SIG-M5 treated with dmso at 0.1 percent for 504 hours (cell line): ENCODE measurements at regions not wholly inside any gene's neighbourhood (a gene's known extent, or its start where the extent isn't known, plus 50 kb on each side); places are given as distances from the start of the nearest gene placed in this dataset.
A peak's percentile ranks its signal among the peaks of the same experiment; 100 is the strongest.

Source experiments
- DNase-seq: peaks from one replicate; lab custom pipeline; 2025; ENCODE audit not compliant: unreplicated experiment; lab: John Stamatoyannopoulos, UW

- DNase-seq = no peak
Observed at GRCh38 chr4:28536124-28536523, 1675.5 kb downstream of the STIM2 start.

GRCh38 chr4:28545986-28546385 lies 1685.3 kb downstream of the STIM2 start:
- no peak for DNase-seq

GRCh38 chr4:28548136-28548535 lies 1687.5 kb downstream of the STIM2 start:
- no peak for DNase-seq

- DNase-seq = no peak
Observed at GRCh38 chr4:28548594-28548993, 1688.0 kb downstream of the STIM2 start.

DNA sequence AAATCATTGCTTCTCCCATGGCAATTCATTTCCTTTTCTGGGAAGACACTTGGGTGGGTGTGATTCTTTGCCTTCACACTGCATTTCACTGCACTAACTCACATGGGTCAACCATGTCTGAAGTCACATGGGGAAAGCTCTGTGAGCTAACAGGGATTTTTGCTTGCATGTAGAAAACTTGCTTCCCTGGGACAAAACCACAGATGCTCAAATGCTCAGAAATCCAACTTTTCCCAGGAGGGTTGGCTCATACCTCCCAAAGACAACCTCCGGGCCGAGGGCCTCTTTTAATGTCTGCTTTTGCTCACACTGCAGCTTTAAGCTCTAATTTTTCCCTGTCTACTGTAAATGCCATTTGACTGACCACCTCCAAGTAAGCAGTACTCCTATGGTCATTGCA lies 1695.2 kb downstream of the STIM2 start:
- DNase-seq = no peak

- peak; percentile 24 for DNase-seq
Observed at GRCh38 chr4:28557755-28558154, 1697.1 kb downstream of the STIM2 start.

- no peak for DNase-seq
Observed at GRCh38 chr4:28558895-28559294, 1698.3 kb downstream of the STIM2 start.

DNA sequence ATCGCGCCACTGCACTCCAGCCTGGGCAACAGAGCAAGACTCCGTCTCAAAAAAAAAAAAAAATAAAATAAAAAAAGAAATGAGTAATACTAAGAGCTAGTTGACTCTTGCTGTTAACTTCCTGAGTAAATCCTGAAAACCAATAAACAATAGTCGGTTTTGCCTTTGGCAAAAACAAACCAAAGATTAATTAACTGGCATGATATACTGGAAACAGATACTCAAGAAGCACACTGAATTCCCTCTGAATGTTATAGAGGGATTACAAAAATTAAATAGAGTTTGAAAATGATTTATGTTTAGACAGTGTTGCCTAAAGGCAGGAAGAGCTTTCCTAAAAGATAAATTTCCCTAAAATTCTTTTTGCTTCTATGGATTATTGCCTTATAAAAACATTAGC lies 1702.3 kb downstream of the STIM2 start:
- no peak for DNase-seq

DNA sequence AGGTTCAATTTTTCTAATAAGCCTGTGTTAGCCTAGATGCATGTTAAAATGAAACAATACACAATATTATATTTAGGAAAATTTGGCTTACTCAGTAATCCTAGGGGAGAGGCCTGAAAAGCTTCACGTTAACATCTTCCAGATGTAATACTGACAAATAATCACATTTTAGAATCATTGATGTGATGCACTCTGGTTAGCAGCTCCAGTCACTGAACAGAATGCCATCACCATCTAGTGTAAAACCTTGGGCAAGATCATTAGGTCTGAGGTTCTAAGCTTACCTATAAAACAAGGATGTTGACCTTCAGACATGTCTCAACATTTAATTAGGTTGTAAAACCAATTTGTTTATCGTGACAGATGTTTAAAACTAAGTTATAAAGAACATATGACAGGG lies 1704.8 kb downstream of the STIM2 start:
- DNase-seq = no peak

- no peak for DNase-seq
Observed at GRCh38 chr4:28600958-28601357, 1740.3 kb downstream of the STIM2 start.

DNA sequence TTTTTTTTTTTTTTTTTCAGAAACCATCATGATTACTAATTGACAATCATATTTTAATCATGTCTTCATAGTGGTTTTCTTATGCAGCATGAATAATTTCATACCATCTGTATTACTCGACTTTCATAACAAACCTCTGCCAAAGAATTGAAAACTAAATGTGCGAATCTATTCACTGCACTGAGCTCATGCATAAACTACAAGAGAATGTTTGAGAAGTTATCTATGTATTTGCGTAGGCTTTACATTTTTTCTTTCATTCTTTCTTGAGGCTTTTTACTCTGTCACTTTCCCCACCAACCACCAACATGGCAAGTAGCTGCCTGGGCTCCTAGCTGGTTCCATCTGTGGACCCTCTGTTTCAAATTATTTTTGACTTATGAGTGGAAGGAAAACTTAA lies 1761.0 kb downstream of the STIM2 start:
- DNase-seq = no peak

DNA sequence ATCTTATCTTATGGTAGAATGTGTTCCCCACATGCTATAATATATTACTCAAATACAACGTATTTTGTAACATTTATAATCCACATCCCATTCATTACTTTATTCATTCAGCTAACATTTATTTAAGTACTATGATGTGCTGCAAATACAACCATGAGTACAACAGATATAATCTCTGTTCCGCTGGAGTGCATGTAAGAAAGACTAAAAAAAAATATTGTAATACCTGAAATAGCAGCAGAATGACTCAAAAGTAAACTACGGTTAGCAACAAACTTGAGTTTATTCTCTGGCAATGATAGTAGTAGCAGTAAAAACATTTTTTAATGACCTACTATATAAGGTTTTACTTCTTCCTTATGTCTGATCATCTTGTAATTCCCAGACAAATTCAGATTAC lies 1776.3 kb downstream of the STIM2 start:
- DNase-seq = no peak

GRCh38 chr4:28639747-28640146 lies 1779.1 kb downstream of the STIM2 start:
- no peak for DNase-seq

- no peak for DNase-seq
Observed at GRCh38 chr4:28654618-28655017, 1794.0 kb downstream of the STIM2 start.

DNA sequence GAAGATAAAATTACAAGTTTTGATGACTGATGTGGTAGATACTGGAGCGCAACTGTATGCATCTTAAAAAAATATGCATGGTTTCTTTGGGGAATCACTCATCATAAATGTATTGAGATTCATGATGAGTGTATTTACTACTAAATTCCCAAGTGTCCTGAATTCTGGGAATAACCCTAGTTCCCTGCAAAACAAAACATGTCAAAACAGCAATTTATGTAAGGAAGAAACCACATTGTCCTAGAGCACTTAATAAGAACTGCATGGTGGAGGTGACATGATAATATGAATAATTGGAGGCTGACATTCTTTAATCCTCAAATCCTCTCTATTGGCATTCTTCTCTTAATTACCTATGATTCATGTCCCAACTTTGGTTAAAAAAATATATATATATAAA lies 1804.7 kb downstream of the STIM2 start:
- no peak for DNase-seq

DNA sequence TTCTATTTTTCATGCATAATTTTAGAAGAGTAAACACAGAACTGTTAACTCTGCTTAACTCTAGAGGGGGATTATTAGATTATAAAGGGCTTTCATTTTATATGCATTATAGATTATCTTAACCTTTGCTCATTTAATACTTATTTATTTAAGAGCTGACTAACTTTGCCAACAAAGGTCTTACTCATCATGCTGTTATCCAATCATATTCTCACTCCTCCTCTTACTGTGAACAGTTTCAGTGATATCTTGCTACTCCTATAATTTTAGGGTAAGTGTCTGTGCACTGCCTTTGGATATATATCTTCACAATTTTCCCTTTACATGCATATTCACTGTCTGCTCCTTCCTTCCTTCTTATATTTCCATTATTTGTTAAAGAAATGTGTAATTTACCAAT lies 1814.9 kb downstream of the STIM2 start:
- DNase-seq = no peak

GRCh38 chr4:28677808-28678207 lies 1817.2 kb downstream of the STIM2 start:
- no peak for DNase-seq

GRCh38 chr4:28682847-28683246 lies 1822.2 kb downstream of the STIM2 start:
- DNase-seq = no peak

DNA sequence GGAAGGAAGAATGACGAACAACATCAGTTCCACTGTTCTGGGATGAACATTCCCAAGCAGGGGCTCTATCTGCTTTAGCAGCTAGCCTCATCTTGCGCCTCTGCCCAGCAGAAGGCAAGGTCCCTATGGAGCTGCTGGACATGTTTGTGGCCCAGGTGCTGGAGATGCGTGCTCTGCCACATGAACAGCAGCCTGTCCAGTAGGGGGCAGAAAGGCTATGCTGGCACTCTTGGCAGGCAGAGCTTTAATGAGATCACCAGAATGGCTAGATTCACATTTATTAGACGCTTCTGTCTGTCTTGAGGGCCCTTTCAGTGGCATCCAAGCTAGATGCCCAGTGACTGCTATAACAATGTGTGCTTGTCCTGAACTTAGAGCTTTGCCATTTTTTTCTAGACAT lies 1826.0 kb downstream of the STIM2 start:
- peak; percentile 37 for DNase-seq

DNA sequence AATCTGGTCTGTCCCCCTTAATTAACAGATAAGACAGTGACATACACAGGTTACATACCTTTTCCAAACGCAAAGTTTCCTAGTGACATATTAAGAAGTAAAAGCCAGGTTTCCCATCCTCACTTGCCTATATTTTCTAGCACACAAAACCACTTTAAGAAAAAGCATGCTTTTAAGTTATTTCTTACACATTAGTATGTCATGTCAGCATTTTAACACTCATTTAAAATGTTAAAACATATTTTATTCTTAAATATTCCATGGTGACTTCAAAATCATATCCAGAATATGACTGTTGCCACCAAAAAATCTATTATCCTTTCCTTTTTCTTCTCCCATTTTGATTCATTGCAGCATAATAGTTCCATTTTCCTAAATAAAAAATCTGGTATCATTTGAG lies 1830.2 kb downstream of the STIM2 start:
- no peak for DNase-seq

GRCh38 chr4:28702571-28702970 lies 1841.9 kb downstream of the STIM2 start:
- no peak for DNase-seq

GRCh38 chr4:28709891-28710290 lies 1849.2 kb downstream of the STIM2 start:
- no peak for DNase-seq

DNA sequence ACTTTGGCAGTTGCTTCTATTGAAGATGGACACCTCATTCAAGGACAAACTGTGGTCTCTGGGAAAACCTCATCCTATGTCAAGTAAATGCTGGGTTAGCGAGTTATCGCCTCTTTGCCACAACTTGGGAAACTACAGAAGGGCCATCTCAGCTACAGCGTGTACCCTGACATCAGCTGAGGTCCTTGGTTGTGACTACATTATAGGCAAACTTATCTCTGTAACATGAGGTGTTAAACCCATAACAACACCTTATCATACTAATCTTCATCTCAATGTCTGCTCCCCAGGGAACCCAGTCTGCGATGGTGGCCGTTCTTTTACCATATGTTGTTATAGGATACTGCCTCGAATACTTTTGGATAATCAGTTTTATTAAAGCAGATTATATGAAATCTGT lies 1862.7 kb downstream of the STIM2 start:
- no peak for DNase-seq

GRCh38 chr4:28724239-28724638 lies 1863.6 kb downstream of the STIM2 start:
- DNase-seq = no peak
